Transverse colon (tissue), 4 donors: ENCODE measurements at regions not wholly inside any gene's neighbourhood (a gene's known extent, or its start where the extent isn't known, plus 50 kb on each side); places are given as distances from the start of the nearest gene placed in this dataset.

Experiments
- DNase-seq: peaks from one replicate; pipeline ENCODE4 v3.0.0-alpha.2; 2019
- H3K27ac ChIP-seq, 4 donors: fragments of 200-600 bp; sonication (generic); 2 replicates each; pipeline ENCODE4 v1.5.1; 2016 to 2018; ENCODE audit warnings: inconsistent platforms in 4 of 4
- H3K27me3 ChIP-seq: fragments of 200-600 bp; sonication (generic); 2 replicates; pipeline ENCODE4 v1.5.1; 2017; ENCODE audit warnings: inconsistent platforms
- H3K36me3 ChIP-seq, 4 donors: fragments of 200-600 bp; sonication (generic); 2 replicates each; pipeline ENCODE4 v1.5.1; 2017 to 2019; ENCODE audit warnings: inconsistent platforms in 4 of 4
- H3K4me1 ChIP-seq, 4 donors: fragments of 200-600 bp; sonication (generic); 2 replicates each; pipeline ENCODE4 v1.5.1; 2017 to 2020; ENCODE audit warnings: inconsistent platforms in 4 of 4
- H3K4me3 ChIP-seq, 4 donors: fragments of 200-600 bp; sonication (generic); 1 replicate in 1 of 4; 2 replicates in 3 of 4; pipeline versions ENCODE4 v1.5.1 to v1.6.1; 2017 to 2019; ENCODE audit warnings: inconsistent platforms in 4 of 4
- H3K9me3 ChIP-seq, 2 donors: fragments of 200-600 bp; sonication (generic); 2 replicates each; pipeline ENCODE4 v1.5.1; 2017 to 2019; ENCODE audit warnings: inconsistent platforms in 2 of 2
- EP300 ChIP-seq: sonication (generic); formaldehyde crosslinking; IDR thresholded peaks from one replicate; pipeline ENCODE4 v1.6.1; 2017; ENCODE audit warnings: antibody characterized with exemption, low read depth
- POLR2A ChIP-seq: fragments of 450-650 bp; IDR thresholded peaks from one replicate; pipeline ENCODE4 v1.6.1; 2016; ENCODE audit warnings: antibody characterized with exemption, mild to moderate bottlenecking, moderate library complexity
- POLR2AphosphoS5 ChIP-seq, 3 donors: sonication (generic); formaldehyde crosslinking; IDR thresholded peaks; one replicate each; pipeline ENCODE4 v1.6.1; 2016; ENCODE audit warnings: antibody characterized with exemption in 3 of 3
- whole genome bisulfite sequencing, 2 donors: methylation state at CpG; one replicate each; pipeline ENCODE4 v1.1.5; 2018; ENCODE audit warnings: low coverage in 1 of 2; 5-methylcytosine and 5-hydroxymethylcytosine counted together
- in situ Hi-C, 4 donors: fragments of 200-750 bp; cut with MboI; loops; one replicate each; pipeline versions ENCODE4 v1.15.0 to v1.15.1; 2017; ENCODE audit warnings: low sequenced_read_pairs in 3 of 4, low pct_ligation_motif_present in 1 of 4, low pct_unique_long_range_greater_than_20kb in 1 of 4
- intact Hi-C: fragments of 100-400 bp; cut with DNase I; formaldehyde crosslinking; loops from one replicate; pipeline ENCODE4 v1.15.1; 2023; ENCODE audit warnings: low total_unique reads
- TF ChIP-seq, protein P1 (sequence below), 5 experiments: fragments of 200-600 bp in 3 of 5; fragments of 450-650 bp in 2 of 5; sonication (generic) in 3 of 5; IDR thresholded peaks; 1 replicate in 2 of 5; 2 replicates in 3 of 5; pipeline ENCODE4 v1.5.1; 2016 to 2017; ENCODE audit warnings: antibody characterized with exemption in 5 of 5, inconsistent platforms in 3 of 5, mild to moderate bottlenecking in 2 of 5, moderate library complexity in 1 of 5

GRCh38 chr1:37400466-37401225 is 73.7 kb upstream of the ZC3H12A start:
- DNase-seq = no peak
- Histone ChIP-seq H3K4me1 (no peaks in the 10 kb centered on the region), H3K27ac (no peak overlapping the region), H3K9me3 (no peaks in the 10 kb centered on the region), H3K27me3 (peaks cover 25% of the 10 kb centered on the region), H3K4me3 (no peak overlapping the region), H3K36me3 (no peaks in the 10 kb centered on the region)
- intact Hi-C loops (no loop called here), in situ Hi-C loops (no loop called here)
- TF ChIP-seq EP300 (no peak), POLR2A (no peak), POLR2AphosphoS5 (IDR thresholded peaks at IDR 0.05) (no peak)
- TF ChIP-seq, protein P1, sequence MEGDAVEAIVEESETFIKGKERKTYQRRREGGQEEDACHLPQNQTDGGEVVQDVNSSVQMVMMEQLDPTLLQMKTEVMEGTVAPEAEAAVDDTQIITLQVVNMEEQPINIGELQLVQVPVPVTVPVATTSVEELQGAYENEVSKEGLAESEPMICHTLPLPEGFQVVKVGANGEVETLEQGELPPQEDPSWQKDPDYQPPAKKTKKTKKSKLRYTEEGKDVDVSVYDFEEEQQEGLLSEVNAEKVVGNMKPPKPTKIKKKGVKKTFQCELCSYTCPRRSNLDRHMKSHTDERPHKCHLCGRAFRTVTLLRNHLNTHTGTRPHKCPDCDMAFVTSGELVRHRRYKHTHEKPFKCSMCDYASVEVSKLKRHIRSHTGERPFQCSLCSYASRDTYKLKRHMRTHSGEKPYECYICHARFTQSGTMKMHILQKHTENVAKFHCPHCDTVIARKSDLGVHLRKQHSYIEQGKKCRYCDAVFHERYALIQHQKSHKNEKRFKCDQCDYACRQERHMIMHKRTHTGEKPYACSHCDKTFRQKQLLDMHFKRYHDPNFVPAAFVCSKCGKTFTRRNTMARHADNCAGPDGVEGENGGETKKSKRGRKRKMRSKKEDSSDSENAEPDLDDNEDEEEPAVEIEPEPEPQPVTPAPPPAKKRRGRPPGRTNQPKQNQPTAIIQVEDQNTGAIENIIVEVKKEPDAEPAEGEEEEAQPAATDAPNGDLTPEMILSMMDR (IDR thresholded peaks at IDR 0.05) = no peak
- 64 to 75% methylated on average over 10 to 21 of the region's 21 CpGs for WGBS, 2 donors

GRCh38 chr1:37403166-37403565 is 71.2 kb upstream of the ZC3H12A start:
- WGBS, 2 donors = 77% methylated on average over 4 of the region's 4 CpGs; no CpG with 5 or more reads in 1 of the 2 donors
- H3K9me3 ChIP-seq = no peaks in the 10 kb centered on the region
- TF ChIP-seq POLR2AphosphoS5 (IDR thresholded peaks at IDR 0.05) (no peak), POLR2A (no peak), EP300 (no peak)
- TF ChIP-seq, protein P1 (IDR thresholded peaks at IDR 0.05) = no peak
- H3K4me1 ChIP-seq = no peaks in the 10 kb centered on the region
- H3K36me3 ChIP-seq = no peaks in the 10 kb centered on the region
- H3K4me3 ChIP-seq = no peak overlapping the region
- no peaks in the 10 kb centered on the region for H3K27me3 ChIP-seq
- intact Hi-C loops (no loop called here), in situ Hi-C loops (no loop called here)
- no peak overlapping the region for H3K27ac ChIP-seq
- no peak for DNase-seq

DNA sequence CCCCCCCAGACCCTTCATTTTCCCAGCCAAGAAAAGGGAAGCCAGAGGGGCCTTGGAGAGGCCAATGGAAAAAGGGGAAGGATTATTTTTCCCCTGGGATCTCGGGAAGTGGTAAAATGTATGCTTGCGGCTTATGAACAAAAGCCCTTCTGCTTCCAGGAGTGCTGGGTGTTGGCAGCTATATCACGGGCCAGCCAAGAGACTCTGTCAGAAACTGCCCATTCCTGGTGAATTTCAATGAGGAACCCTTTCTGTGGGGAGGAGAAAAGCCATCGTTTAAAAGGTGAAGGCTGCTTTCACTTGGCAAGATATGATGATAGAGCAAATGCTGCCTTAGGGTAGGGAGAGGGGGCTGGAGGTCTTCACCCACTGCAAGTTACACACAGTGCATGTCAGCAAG is 69.7 kb upstream of the ZC3H12A start:
- in situ Hi-C loops = no loop called here
- DNase-seq = no peak
- no peak for TF ChIP-seq POLR2A
- TF ChIP-seq, protein P1 (IDR thresholded peaks at IDR 0.05) = no peak
- no peak for TF ChIP-seq POLR2AphosphoS5 (IDR thresholded peaks at IDR 0.05)
- no peak for TF ChIP-seq EP300

DNA sequence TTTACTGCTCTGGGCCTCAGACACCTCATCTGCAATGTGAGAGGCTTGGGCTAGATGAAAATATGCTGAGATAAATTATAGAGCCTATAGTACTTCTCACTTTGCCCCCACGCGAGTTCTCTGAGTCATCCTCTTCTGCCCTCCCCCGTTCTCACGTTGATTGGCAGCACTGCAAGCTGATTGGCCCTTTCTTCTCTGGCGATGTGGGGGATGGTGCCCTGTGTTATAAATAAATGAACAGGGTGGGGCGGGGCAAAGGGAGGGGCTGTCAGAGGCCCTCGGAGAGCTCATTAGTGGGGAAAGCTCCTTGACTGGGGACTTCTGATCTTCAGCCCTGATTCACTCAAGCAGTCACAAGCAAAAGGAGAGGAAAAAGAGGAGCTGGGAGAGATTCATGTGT is 64.3 kb upstream of the ZC3H12A start:
- no peak for DNase-seq
- intact Hi-C loops (no loop called here), in situ Hi-C loops (no loop called here)
- no peaks in the 10 kb centered on the region for H3K9me3 ChIP-seq
- 16 to 35% methylated on average over 5 to 7 of the region's 7 CpGs for WGBS, 2 donors
- no peak overlapping the region for H3K4me3 ChIP-seq
- H3K27ac ChIP-seq = no peak overlapping the region
- no peaks in the 10 kb centered on the region for H3K4me1 ChIP-seq
- H3K27me3 ChIP-seq = peaks cover 12% of the 10 kb centered on the region
- TF ChIP-seq EP300 (no peak), POLR2AphosphoS5 (IDR thresholded peaks at IDR 0.05) (no peak), POLR2A (no peak)
- TF ChIP-seq, protein P1 (IDR thresholded peaks at IDR 0.05) = no peak
- no peaks in the 10 kb centered on the region for H3K36me3 ChIP-seq

More for the DNA sequence above, 69.7 kb upstream of the ZC3H12A start:
- Histone ChIP-seq H3K27me3 (peaks cover 5% of the 10 kb centered on the region), H3K36me3 (no peaks in the 10 kb centered on the region), H3K27ac (no peak overlapping the region), H3K4me3 (no peak overlapping the region), H3K4me1 (no peaks in the 10 kb centered on the region), H3K9me3 (no peaks in the 10 kb centered on the region)
- WGBS, 2 donors = 49 to 63% methylated on average over 4 of the region's 4 CpGs
- intact Hi-C loops = no loop called here
